HG02623 (cell line): ENCODE measurements at regions not wholly inside any gene's neighbourhood (a gene's known extent, or its start where the extent isn't known, plus 50 kb on each side); places are given as distances from the start of the nearest gene placed in this dataset.

Experiments
- ATAC-seq: cut with Tn5 transposase; IDR thresholded peaks from one replicate; pipeline ENCODE4 v1.9.1; 2021; ENCODE audit warnings: moderate library complexity; ENCODE audit not compliant: unreplicated experiment

- ATAC-seq, result no peak
These were observed 73.4 kb upstream of the PPM1J start for GRCh38 chr1:112788561-112788960.

GRCh38 chr1:112788054-112788453 is 72.9 kb upstream of the PPM1J start:
- no peak for ATAC-seq

- ATAC-seq, result no peak
These were observed 67.9 kb upstream of the PPM1J start for GRCh38 chr1:112783059-112783458.

GRCh38 chr1:112779665-112780526 is 64.8 kb upstream of the PPM1J start:
- no peak for ATAC-seq

- ATAC-seq, result no peak
These were observed 63.0 kb upstream of the PPM1J start for GRCh38 chr1:112778137-112778536.

- no peak for ATAC-seq
These were observed 61.6 kb upstream of the PPM1J start for GRCh38 chr1:112776688-112777087.

GRCh38 chr1:112772781-112773180 is 57.6 kb upstream of the PPM1J start:
- ATAC-seq, result no peak

- ATAC-seq, result no peak
These were observed 55.6 kb upstream of the PPM1J start for GRCh38 chr1:112770724-112771123.

GRCh38 chr1:112769611-112770010 is 54.5 kb upstream of the PPM1J start:
- ATAC-seq, result no peak

GRCh38 chr1:112767646-112768045 is 52.5 kb upstream of the PPM1J start:
- ATAC-seq, result no peak
